Fibroblast of the aortic adventitia (primary cell): ENCODE measurements at regions not wholly inside any gene's neighbourhood (a gene's known extent, or its start where the extent isn't known, plus 50 kb on each side); places are given as distances from the start of the nearest gene placed in this dataset.
A peak's percentile ranks its signal among the peaks of the same experiment; 100 is the strongest.

Experiments
- DNase-seq: peaks from one replicate; pipeline ENCODE4 v3.0.0-alpha.2; 2010; ENCODE audit warnings: low read depth
- H3K4me3 ChIP-seq: 2 replicates; pipeline ENCODE4 v1.5.1; 2011; ENCODE audit warnings: low read depth, mild to moderate bottlenecking, control low read depth, low read length, moderate library complexity
- CTCF ChIP-seq: IDR thresholded peaks from 2 replicates; pipeline ENCODE4 v1.5.1; 2011; ENCODE audit warnings: mild to moderate bottlenecking, low read length, control low read depth, inconsistent platforms; ENCODE audit not compliant: insufficient read depth

GRCh38 chr12:92606956-92607355 lies 95.8 kb upstream of the PLEKHG7 start:
- DNase-seq = no peak

GRCh38 chr12:92605621-92606170 lies 97.1 kb upstream of the PLEKHG7 start:
- TF ChIP-seq CTCF = no peak
- no peak overlapping the region for H3K4me3 ChIP-seq
- peak; percentile 11 for DNase-seq

More at GRCh38 chr12:92606956-92607355, 95.8 kb upstream of the PLEKHG7 start:
- no peak overlapping the region for H3K4me3 ChIP-seq
- no peak for TF ChIP-seq CTCF

GRCh38 chr12:92604786-92605185 lies 98.0 kb upstream of the PLEKHG7 start:
- peak; percentile 19 for DNase-seq
- TF ChIP-seq CTCF = no peak

GRCh38 chr12:92603741-92604432 lies 98.9 kb upstream of the PLEKHG7 start:
- H3K4me3 ChIP-seq = no peak overlapping the region
- DNase-seq = peak; percentile 28
- TF ChIP-seq CTCF = no peak

More at GRCh38 chr12:92604786-92605185, 98.0 kb upstream of the PLEKHG7 start:
- no peak overlapping the region for H3K4me3 ChIP-seq

- no peak overlapping the region for H3K4me3 ChIP-seq
- TF ChIP-seq CTCF = no peak
- DNase-seq = peak; percentile 70
Observed at GRCh38 chr12:92602930-92603623, 99.7 kb upstream of the PLEKHG7 start.

- peak; percentile 92 for DNase-seq
- TF ChIP-seq CTCF = no peak
Observed at GRCh38 chr12:92602476-92602875, 100.3 kb upstream of the PLEKHG7 start.

More at GRCh38 chr12:92602476-92602875, 100.3 kb upstream of the PLEKHG7 start:
- H3K4me3 ChIP-seq = no peak overlapping the region
